COLO829 (cell line): ENCODE measurements at regions not wholly inside any gene's neighbourhood (a gene's known extent, or its start where the extent isn't known, plus 50 kb on each side); places are given as distances from the start of the nearest gene placed in this dataset.

Experiments
- DNase-seq: peaks from one replicate; pipeline ENCODE4 v3.0.0; 2012; ENCODE audit warnings: low spot score

DNA sequence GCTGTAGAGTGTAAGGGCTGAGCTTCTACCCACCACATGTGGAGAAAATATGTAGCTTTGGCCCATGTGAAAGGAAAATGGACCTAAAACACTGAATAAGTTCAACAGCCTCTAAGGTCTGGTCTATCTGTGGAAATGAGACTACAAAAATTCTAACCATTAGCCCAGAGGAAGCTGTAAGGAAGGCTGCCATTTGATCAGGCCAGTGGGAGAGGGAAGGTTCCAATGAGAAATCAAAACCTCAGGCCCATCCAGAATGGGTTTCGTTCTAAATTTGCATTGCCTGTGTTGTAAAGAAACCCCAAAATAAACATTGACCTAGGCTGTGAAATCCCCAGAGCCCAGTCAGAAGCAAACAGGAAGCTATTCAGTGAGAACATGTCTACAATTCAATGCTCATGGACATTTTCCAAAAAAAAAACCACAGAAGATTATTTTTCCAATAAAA lies 320.4 kb upstream of the SLC7A11 start:
- no peak for DNase-seq

DNA sequence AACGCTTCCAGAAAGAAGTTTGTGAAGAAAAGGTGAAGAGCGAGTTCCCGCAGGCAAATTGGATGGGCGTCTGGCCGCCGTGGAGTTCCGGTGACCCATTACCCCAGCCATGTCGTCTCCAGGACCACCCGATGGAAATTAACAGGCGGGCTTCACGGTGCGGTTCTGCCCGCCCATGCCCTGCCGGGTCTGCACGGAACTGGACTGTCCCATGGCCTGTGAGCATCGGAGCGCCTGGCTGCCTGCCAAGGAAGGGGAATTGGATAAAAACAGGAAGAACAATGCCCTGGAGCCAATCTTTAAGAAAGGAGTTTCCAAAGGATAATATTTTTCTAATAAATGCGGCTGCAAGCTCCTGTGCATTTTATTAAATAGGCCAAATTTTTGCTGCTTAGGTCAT lies 319.8 kb upstream of the SLC7A11 start:
- no peak for DNase-seq

DNA sequence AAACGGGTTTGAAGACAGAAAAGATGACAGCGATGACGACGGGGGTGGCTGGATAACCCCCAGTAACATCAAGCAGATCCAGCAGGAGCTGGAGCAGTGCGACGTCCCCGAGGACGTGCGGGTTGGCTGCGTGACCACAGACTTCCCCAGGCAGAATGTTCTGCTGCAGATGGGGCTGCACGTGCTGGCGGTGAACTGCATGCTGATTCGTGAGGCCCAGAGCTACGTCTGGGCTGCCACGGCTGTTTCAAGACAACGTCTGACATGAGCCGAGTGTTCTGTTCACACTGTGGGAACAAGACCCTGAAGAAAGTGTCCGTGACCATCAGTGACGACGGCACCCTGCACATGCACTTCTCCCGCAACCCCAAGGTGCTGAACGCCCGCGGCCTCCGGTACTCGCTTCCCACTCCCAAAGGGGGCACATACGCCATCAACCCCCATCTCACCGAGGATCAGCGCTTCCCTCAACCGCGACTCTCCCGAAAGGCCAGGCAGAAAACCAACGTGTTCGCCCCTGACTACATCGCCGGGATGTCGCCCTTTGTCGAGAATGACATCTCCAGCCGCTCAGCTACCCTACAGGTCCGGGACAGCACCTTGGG lies 319.2 kb upstream of the SLC7A11 start:
- no peak for DNase-seq

DNA sequence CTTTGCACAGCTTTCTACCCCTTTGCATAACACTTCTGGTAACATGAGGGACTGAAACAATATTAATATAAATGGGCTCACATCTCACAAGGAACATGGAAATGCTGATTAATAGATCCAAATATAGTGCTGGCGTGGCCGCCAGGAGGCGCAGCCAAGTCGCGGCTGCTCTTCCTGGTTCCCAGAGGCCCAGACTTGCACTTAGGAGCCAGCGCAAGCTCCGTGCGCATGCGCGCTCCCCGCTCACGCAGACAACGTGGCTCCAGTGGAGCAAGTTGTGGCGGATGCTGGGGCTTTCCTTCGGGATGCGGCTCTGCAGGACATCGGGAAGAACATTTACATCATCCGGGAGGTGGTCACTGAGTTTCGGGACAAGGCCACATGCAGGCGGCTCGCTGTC lies 318.3 kb upstream of the SLC7A11 start:
- DNase-seq: no peak

DNA sequence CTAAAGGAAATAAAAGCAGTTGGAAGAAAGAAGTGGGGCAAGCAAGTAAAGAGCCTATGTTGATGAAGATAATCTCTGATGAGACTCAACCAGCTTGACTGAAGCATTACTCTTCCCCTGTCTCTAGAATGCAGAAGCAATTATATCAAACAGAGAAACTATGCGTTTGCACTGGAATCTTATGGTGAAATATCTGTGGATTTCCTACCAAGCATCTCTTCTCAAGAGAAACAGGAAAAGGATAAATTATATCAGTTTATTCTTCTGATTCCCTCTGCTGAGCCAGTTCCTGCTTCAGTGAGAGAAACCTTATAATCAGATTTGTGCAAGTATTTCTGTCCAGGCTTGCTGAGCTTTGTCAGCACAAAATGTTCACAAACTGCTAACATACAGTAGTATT lies 316.7 kb upstream of the SLC7A11 start:
- DNase-seq: no peak

DNA sequence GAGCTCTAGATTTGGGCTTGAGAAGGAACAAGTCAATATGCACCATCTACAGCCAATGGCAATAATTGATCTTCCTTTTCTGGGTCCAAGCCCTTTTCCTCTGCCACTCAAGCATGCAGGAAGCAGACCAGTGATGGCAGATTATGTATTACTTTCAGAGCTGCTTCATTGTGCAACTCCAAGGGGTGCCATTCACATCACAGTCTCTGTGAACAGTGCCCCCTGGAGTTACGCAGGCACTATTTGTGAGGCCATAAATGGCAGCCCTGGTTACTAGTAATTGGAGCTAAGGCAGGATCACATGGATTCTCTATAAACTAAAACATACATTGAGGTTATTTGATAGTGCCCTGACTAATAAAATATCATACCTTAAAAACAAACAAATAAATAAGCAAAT lies 313.4 kb upstream of the SLC7A11 start:
- no peak for DNase-seq

DNA sequence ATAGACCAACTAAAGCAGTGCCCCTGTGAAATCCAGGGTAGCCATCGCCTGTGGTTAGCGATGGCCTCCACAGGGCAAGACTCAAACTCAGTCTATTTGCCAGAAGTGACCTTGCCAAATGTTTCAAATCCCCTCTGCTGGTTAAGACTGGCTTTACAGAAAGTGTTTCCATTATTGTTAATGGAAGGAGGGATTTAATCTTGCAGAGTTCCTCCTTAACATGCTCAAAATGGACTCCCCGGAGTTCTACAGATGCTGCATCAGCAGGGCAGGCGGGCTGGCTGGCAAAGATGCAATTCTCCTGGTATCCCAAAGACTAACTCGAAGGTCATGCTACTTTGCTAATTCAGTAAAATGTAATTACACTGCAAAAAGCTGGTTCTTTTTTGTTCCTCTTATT lies 313.0 kb upstream of the SLC7A11 start:
- no peak for DNase-seq

DNA sequence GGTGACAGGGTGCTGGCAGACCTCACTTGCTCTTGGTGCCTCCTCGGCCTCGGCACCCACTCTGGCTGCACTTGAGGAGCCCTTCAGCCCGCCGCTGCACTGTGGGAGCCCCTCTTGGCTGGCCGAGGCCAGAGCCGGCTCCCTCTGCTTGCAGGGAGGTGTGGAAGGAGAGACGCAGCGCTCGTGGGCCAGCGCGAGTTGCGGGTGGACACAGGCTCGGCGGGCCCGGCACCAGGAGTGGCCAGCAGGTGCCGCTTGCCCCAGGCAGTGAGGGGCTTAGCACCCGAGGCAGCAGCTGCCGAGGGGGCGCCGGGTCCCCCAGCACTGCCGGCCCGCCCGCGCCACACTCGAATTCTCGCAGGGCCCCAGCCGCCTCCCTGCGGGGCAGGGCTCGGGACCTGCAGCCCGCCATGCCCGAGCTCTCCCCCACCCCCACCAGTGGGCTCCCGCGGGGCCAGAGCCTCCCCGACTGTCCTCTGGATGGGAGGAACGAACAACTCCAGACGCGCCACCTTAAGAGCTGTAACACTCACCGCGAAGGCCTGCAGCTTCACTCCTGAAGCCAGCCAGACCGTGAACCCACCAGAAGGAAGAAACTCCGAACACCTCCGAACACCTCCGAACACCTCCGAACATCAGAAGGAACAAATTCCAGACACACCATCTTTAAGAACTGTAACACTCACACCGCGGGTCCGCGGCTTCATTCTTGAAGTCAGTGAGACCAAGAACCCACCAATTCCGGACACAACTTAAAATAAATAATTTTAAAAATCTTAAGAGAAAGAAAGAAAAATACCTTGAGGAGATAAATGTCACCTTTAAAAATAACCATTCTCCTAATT lies 311.1 kb upstream of the SLC7A11 start:
- DNase-seq: no peak

DNA sequence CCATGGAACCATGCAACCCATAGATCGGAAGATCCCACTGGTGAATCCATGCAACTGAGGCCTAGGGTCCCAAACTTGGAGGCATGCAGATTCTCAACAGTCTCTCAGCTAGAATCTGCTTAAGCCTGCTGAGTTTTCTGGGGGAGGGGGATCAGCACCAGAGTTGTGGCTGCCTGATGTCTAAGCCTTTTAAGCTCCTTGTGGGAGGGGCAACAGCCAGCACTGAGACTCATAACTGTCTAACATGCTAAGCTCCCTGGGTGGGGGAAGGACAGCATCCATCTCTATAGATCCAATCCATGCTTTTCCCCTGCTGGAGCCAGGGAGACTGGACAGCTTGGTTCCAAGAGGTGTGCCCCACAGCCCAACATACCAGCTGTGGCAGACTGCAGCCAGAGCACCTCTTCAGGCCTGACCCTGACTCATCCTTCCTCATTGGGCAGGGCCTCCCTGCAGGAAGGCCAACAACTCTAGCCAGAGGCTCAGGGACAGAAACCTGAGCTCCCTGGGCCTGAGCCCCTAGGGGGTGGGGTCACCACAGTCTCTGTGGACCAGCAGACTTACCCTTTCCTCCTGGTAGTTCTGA lies 300.1 kb upstream of the SLC7A11 start:
- DNase-seq: no peak

DNA sequence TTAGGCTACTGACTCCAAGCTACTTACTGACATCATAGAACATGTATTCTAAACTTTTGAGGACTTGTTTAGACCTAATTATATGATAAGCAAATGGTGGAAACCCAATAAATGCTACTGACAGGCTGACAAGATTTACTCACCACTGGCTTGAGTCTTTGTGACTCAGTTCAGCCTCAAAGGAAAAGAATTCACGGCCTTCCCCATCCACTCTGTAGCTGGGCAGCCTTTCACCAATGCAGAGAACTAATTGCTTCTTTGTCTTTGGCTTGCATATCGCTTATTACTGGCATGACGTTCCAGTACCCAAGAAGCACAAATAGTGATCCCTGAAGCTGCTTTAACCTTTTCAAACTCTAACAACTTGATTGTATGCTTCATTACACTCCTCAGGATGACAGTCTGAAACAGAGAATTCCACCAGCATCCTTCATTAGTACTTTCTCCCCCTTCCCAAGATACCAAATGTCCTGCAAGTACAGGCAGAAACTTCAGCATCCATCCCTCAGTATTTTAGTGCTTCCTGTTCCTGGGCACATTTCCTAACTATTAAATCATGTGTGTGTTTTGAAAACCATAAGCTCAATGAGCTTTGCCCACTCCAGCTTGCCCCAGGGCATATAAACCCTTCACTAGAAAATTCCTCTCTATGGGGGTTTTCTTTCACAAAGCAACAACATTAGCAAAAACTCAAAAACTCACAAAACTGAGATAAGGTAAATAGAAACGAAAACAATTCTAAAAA lies 298.1 kb upstream of the SLC7A11 start:
- DNase-seq: no peak

DNA sequence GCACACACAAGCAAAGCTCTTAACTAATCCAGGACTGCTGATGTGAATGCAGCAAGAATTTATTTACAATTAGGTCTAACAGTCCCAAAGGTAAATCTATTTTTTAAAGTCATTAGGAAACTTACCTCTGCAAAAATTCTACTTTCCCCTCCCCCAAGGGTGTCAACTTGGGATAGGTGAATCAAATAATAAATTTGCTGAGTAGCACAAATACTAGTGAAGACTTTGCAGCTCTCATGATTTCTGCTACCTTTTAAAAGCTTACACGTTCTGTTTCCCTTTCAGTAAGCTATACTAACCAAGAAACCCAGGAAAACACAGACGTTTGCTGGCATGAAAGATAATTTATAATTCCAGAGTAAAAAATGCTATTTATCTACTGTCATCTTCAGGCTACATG lies 296.6 kb upstream of the SLC7A11 start:
- DNase-seq: no peak

DNA sequence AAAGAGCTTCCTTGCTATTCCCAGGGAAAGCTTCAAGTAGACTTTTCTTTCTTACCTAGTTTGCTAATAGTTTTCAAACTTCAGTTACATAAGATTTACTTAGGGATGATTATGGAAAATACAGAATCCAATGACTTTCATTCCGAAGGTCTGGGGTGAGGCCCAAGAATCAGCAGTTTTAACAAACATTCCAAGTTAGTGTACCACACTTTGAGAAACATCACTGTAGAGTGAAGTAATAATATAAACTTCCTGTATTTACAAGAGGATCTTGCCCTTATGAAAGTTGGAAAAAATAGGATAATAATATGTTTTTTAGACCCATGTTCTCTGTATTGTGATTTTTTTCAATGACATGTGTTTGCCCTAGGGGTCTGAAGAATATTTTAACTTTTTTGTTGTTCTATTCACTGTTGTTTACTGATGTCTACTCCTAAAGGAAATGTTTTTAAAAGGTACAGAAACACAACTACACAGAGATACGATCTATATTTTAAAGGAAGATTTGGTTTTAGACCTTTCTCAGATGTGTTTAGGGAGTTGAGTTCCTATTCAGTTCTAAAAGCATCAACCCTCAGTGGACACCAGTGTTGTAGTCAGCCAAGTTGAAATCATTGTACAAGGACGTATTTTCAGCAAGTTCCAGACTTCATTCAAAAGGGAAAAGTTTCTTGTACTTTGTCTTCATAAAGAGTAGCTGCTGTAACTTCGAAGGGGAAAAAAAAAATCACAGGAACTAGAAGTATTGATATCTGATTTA lies 295.8 kb upstream of the SLC7A11 start:
- no peak for DNase-seq

DNA sequence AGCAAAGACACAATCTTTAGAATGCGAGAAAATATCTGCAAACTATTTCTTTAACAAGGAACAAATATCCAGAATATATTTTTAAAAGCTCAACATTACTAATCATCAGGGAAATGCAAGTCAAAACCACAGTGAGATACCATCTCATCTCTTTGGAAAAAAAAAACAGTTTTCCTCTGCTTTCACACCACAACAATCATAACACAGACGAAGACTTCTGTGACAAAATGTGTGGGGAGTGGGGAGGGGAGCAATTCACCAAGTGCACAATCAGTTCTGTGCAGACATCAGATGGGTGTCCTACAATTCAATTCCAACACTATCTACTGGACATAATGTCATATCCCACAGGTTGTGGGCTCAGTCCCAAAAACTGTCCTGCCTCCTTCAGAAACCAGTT lies 293.2 kb upstream of the SLC7A11 start:
- no peak for DNase-seq

DNA sequence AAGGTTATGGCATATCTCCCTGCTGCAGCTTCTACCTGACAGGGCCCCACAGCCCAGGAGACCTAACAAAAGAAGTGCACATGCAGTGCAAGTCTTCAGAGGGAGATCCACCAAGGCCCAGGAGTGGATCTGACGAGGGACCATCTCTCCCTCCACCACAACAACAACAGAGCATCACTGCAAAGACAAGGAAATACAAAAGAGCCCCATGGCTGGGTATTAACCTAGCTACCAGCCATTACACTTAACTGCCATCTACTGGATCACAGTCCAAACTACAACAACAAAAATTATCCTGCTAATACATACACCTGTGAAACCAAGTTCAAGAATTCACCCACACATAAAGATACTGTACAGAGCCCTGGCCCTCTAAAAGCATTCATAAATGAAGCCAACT lies 280.2 kb upstream of the SLC7A11 start:
- peak; percentile 30 for DNase-seq

DNA sequence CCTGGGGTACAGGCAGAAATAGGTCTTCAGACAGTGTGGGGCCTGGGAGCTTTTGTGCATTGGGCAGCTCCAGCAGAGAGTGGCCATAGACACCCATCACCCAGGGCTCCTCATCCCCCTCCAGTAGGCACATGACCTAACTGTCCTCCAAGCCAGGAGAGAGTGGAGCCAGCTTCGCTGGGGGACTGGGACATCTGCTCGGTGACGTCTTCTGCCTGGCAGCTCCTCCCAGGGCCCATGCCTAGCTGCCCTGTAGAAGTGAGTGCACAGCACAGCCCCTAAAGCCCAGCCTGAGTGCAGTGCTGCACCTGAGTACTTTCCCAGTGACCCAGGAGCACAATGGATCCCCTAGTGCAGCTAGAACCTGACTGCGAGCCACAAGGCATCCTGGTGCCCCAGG lies 279.7 kb upstream of the SLC7A11 start:
- no peak for DNase-seq

DNA sequence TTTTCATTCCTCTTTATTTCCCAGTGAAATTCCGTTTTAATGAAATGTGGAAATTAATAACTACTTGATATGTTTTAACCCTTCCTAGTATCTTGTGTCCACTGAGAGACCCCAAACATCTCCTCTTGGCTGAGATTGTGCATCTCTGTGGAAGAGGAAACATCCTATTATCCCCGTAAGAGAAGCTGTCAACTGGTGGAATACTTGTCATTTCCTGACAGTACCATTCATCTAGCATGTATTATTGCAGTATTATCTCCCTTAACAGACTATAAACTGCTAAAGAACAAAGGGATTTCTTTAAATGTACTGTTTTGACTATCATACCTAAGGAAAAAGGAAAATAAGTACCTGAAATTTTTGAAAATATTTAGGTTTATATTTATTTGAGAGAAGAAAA lies 277.3 kb upstream of the SLC7A11 start:
- DNase-seq: no peak

DNA sequence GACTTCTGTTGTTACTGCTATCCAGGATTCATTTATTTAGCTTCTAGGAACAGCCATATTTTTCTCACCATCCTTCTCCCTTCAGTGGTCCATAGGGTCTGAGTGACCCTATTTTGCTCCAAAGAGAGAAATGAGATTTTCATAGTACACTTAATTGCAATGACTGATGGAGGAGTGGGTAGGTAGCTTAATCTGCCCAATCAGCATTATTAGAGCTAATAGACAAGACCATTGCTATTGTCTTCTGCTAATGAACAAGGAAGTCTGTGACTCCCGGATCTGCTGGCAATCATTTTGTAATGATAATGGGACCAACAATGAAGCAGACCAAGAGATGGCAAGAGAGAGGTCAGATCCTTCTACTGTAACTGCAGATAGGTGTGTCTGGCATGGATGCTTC lies 271.4 kb upstream of the SLC7A11 start:
- DNase-seq: no peak

DNA sequence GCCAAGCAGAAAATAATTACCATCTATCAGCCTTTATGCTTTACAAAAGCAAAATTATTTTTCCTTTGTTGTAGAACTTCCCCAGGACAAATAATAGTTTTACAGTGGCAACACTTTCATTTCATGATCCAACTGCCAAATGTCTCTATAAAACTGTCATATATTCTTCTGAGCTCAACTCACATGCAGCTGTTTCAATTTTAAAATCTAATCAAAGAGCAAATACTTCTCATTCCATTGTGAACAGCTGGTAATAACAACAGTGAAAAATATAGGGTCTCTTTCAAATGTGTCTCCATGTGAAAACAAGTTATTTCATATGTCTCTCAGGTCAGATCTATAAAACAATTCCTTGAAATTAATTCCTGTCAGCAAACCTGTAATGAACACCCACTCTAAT lies 270.6 kb upstream of the SLC7A11 start:
- no peak for DNase-seq

DNA sequence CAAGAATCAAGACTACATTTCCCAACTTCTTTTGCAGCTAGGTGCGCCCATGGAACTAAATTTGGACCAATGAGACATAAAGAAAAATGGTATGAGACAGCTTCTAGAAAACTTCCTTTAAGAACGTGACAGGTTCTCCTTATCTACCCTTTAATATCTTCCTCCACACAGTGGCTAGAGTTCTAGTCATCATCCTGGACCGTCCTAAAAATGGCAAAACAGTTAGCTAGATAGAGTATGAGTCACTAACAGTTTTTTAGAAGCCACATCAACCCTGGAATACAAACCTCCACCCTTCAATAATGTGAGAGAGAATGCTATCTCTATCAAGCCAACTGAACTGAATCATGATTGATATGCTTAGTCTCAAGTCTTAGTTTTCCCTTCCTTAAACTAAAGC lies 267.9 kb upstream of the SLC7A11 start:
- DNase-seq: no peak

DNA sequence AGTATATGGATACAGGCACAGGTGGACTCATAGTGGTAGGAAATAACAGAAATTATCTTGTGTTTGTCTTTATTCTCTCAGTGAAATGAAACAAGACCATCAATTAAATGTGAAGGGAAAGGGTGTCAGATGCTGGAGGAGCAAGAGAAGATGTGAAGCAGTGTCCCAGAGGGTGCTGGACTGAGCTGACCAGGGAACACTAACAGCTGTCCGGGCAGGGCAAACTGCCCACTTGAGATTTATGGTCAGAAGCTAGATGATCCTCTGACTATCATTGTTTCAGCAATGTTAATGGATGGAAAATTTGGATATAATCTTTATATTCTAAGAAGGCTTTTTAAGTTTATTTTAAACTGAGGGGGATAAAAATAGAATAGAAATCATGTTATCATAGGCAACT lies 267.2 kb upstream of the SLC7A11 start:
- no peak for DNase-seq

DNA sequence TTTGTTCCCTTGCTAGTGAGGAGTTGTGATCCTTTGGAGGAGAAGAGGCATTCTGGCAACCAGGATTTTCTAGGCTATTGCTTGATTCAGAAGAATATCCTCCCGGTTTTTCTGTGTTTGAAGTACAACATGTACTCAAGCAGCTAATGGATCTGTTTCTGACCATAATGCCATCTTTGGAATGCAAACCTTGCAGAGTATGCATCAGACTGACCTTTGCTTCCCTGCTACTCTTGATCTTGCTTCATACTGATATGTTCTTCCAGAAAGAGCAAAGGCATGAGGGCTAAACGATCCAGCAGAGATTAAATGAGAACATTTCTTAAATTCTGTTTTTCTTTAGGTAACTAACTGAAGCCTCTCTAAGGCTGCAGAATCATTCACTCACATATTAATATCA lies 265.4 kb upstream of the SLC7A11 start:
- no peak for DNase-seq

DNA sequence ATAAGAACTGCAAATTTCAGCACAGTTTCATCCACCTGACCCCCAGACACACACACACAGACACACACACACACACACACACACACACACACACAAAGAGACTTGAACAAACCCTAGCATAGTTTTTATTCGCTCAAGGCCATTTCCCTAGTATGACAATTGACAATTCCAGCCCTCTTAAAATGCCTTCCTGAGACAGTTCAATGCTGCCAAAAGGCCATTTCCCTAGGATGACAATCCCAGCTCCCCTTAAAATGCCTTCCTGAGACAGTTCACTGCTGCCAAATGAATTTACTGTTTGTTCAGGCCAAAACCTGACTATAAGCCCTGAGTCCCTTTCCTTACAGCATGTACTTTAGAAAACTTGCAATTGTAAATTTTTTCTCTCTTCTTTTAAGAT lies 259.5 kb upstream of the SLC7A11 start:
- DNase-seq: no peak
